Activated CD4-positive, alpha-beta T cell treated with anti-CD3 and anti-CD28 coated beads, Interleukin-2, amount 50 U/mL, for 48 hours (primary cell): ENCODE measurements at regions not wholly inside any gene's neighbourhood (a gene's known extent, or its start where the extent isn't known, plus 50 kb on each side); places are given as distances from the start of the nearest gene placed in this dataset.

Experiments
- DNase-seq, 2 experiments: peaks; one replicate each; pipeline ENCODE4 v3.0.0-alpha.2; 2020

- no peak for DNase-seq
Measured at GRCh38 chr3:82938821-82939328, 1177.4 kb upstream of the GBE1 start.

- DNase-seq = no peak
Measured at GRCh38 chr3:82927309-82928253, 1166.1 kb upstream of the GBE1 start.

- DNase-seq = no peak
Measured at GRCh38 chr3:82891028-82891427, 1129.6 kb upstream of the GBE1 start.

- DNase-seq = no peak
Measured at GRCh38 chr3:82883072-82883471, 1121.6 kb upstream of the GBE1 start.

GRCh38 chr3:82875401-82875800 is 1114.0 kb upstream of the GBE1 start:
- no peak for DNase-seq

- no peak for DNase-seq
Measured at GRCh38 chr3:82839871-82840270, 1078.4 kb upstream of the GBE1 start.

GRCh38 chr3:82834098-82834497 is 1072.7 kb upstream of the GBE1 start:
- DNase-seq = no peak

- DNase-seq = no peak
Measured at GRCh38 chr3:82824491-82824890, 1063.0 kb upstream of the GBE1 start.

GRCh38 chr3:82816086-82816485 is 1054.6 kb upstream of the GBE1 start:
- DNase-seq = no peak

GRCh38 chr3:82815417-82816058 is 1054.1 kb upstream of the GBE1 start:
- no peak for DNase-seq

GRCh38 chr3:82814660-82815059 is 1053.2 kb upstream of the GBE1 start:
- DNase-seq = no peak

- DNase-seq = no peak
Measured at GRCh38 chr3:82807781-82808180, 1046.3 kb upstream of the GBE1 start.

- no peak for DNase-seq
Measured at GRCh38 chr3:82802501-82802900, 1041.1 kb upstream of the GBE1 start.

GRCh38 chr3:82800248-82800647 is 1038.8 kb upstream of the GBE1 start:
- no peak for DNase-seq

GRCh38 chr3:82796765-82797164 is 1035.3 kb upstream of the GBE1 start:
- no peak for DNase-seq

GRCh38 chr3:82791241-82791640 is 1029.8 kb upstream of the GBE1 start:
- DNase-seq = no peak

- no peak for DNase-seq
Measured at GRCh38 chr3:82790307-82791097, 1029.1 kb upstream of the GBE1 start.

- DNase-seq = no peak
Measured at GRCh38 chr3:82783194-82783593, 1021.7 kb upstream of the GBE1 start.

GRCh38 chr3:82773207-82773606 is 1011.8 kb upstream of the GBE1 start:
- no peak for DNase-seq

- no peak for DNase-seq
Measured at GRCh38 chr3:82764521-82764920, 1003.1 kb upstream of the GBE1 start.

GRCh38 chr3:82761858-82762257 is 1000.4 kb upstream of the GBE1 start:
- DNase-seq = no peak

GRCh38 chr3:82745544-82745943 is 984.1 kb upstream of the GBE1 start:
- DNase-seq = no peak

GRCh38 chr3:82743196-82743595 is 981.8 kb upstream of the GBE1 start:
- no peak for DNase-seq
